GM18499 (cell line): ENCODE measurements at regions not wholly inside any gene's neighbourhood (a gene's known extent, or its start where the extent isn't known, plus 50 kb on each side); places are given as distances from the start of the nearest gene placed in this dataset.

Experiments used
- ATAC-seq: cut with Tn5 transposase; IDR thresholded peaks from one replicate; pipeline ENCODE4 v1.9.1; 2021; ENCODE audit warnings: moderate number of reproducible peaks; ENCODE audit not compliant: insufficient read depth, unreplicated experiment

DNA sequence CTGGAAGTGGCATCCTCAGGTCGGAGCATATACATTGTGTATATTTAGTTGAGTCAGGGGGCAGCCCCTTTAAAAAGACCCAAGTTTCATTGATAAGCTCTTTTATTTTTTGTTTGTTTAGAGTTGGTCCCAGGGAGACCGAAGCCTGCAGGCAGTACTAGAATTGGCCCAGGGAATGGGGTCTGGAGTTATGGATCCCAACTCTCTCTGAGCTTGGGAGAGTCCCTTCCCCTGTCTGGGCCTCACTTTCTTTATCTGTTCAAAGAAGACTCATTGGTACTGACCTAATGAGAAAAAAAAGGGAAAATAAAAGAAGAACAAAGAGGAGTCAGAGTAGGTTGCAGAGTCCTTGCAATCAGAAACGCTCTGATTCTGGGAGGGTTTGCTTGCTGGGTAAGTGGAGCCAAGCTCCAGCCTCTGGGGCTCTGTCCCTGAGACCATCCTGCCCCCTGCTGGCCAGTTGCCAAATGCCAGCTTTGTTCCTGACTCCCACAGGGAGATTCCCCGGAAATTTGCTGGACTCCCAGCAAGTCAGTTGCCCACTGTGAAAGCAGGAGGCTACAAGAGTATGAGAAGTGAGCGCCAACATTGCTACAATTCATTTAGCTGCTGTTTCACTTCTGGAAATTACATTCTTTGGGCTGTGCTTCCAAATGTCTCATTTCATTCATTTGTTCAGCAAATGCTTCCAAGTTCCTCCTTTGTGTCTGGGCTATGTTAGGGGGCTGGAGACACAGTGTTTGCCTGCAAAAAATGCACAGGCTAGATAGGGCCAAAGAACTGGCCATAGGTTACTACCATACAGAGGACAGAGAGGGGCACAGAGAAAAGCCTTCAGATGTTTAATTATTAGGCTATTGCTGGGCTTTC, 156.2 kb downstream of the MELK start:
- no peak for ATAC-seq

DNA sequence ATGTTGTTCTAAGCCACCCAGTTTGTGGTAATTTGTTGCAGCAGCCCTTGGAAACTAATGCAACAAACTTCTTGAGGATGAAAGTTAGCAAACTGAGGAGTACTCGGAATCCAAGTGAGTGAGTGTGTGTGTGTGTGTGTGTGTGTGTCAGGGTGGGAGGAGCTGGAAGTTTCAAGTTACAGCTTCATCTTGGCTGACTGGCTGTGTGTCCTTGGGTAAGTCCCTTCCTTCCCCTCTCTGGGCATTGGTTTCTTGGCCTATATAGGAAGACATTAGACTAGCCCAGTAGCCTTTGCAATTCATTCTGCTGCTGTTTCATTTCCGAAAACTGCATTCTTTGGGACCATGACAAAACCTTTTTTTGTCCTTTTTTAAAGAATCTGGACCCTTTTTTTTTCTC, 157.2 kb downstream of the MELK start:
- no peak for ATAC-seq

DNA sequence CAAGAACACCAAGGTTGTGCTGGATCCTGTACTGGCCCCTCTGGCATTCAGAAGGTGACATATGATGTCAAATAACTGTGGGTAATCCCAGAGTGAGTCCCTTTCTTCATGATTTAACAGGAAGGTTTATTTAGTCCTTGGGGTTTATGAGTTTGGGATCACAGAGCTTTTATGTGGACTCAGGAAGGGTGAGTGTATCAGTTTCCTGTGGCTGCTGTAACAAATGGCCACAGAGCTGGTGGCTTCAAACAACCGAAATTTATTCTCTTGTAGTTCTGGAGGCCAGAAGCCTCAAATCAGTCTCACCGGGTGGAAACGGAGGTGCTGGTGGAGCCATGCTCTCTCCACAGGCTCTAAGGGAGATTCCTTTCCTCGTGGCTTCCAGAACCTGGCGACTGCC, 157.7 kb downstream of the MELK start:
- ATAC-seq = no peak

- no peak for ATAC-seq
Measured at GRCh38 chr9:36731068-36731956, 158.6 kb downstream of the MELK start.

- ATAC-seq = no peak
Measured at GRCh38 chr9:36734737-36735136, 162.0 kb downstream of the MELK start.

- no peak for ATAC-seq
Measured at GRCh38 chr9:36736648-36737047, 164.0 kb downstream of the MELK start.

- ATAC-seq = no peak
Measured at GRCh38 chr9:36738318-36738976, 165.8 kb downstream of the MELK start.

DNA sequence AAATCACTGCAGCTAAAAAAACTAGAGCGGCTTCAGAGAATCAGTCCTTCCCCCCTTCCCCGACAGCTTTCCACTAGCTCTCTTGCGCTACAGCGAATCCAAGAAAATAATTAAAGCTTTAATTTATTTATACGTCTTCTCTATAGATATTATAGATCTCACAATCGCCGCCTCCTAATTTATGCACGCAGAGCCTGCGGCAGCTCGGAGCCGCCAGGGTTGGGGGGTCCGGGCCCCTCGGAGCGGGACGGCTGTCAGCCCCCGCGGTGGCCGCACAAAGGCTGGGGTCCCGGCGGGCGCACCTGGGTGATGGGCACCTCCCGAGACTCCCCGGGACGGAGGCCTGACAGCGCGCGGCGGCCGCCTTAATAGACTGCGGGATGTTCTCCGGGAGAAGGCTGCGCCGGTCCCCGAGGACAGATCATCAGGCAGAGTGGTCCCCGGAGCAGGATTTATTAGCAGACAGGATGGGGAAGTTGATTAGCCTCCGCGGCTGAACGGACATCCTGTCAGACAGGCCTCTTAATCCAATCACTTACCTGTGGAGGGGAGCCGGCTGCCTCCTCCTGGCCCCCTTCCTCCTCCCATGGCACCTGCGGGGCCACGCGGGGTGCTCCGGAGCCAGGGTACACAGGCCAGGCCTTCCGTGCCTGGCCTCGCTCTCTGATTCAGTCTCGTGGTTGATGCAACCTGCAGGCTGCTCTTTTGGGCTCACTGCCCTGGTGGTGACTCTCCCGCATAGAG, 166.8 kb downstream of the MELK start:
- no peak for ATAC-seq

DNA sequence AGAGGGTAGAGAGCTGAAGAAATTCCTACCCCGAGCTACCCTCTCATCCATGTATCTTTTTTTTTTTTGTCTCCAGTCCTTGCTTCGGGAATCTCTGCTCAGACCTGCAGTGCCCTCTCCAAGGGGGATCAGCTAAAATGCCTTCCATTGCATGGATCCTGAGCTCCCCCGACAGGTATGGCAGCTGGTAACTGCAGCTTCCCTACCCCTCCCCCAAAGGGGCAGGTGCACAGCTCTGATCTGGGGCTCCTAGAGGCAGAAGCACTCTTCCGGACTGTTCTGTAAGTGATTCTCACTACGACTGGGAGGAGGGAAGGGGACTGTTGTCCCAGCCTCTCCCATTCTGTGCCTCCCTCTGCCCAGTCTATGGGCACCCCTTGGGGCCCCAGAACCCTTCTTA, 169.6 kb downstream of the MELK start:
- ATAC-seq = no peak

DNA sequence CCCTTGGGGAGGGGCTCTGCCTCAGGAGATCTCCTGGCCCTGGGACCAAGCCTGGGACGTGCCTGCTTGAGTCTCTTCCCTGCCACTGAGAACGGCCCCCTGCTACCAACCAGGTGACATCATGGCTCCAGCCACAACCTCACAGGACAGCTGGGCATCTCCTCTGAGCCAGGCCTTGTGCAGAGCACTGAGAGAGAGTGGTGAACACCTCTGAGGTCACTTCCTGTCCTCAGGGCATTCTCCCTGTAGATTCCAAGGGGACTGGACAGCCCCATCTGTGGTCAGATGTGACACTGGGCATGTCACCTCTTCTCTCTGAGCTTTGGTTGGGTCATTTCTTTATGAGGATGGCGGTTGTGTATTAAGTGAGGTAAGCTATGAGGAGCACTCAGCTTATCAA, 172.0 kb downstream of the MELK start:
- ATAC-seq = no peak

DNA sequence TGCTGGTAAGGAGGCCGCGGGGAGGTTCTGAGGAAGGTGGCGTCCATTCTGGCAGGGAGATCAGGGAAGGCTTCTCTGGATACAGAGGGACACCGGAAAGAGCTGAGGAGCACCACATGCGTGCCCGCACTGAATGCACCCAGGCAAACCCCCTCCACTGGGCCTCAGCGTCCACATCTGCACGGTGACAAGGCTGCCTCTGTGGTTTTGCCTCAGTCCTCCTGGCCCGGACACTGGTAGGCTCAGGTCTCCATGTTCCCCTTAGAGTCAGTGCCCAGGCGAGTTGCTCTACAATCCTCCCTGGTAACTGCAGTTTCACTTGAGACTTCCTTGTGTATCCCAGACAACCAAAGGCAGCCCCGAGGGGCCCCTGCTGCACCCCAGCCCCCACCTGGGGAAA, 173.3 kb downstream of the MELK start:
- ATAC-seq = no peak

DNA sequence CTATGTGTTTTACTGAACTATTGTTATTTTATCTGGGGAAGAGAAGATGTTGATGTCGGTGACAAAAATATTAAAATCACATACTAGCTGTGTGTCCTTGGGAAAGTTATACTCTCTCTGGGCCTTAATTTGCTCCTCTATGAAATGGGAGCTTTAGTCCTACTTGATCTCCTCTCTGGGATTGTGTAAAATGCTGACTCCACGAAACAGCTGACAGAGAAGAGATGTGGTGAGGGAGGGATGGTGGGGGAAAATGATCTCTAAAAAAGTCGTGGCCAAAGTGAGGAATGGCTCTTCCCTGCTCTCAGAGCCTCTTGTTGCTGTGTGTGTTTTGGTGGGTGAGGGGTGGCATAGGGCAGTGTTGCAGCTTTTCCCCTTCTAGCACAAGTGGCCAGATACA, 173.7 kb downstream of the MELK start:
- no peak for ATAC-seq

GRCh38 chr9:36748322-36748899, 175.7 kb downstream of the MELK start:
- no peak for ATAC-seq

- ATAC-seq = no peak
Measured at GRCh38 chr9:36749461-36749860, 176.8 kb downstream of the MELK start.

- no peak for ATAC-seq
Measured at GRCh38 chr9:36750630-36751029, 177.9 kb downstream of the MELK start.

GRCh38 chr9:36755019-36755418, 182.3 kb downstream of the MELK start:
- no peak for ATAC-seq

DNA sequence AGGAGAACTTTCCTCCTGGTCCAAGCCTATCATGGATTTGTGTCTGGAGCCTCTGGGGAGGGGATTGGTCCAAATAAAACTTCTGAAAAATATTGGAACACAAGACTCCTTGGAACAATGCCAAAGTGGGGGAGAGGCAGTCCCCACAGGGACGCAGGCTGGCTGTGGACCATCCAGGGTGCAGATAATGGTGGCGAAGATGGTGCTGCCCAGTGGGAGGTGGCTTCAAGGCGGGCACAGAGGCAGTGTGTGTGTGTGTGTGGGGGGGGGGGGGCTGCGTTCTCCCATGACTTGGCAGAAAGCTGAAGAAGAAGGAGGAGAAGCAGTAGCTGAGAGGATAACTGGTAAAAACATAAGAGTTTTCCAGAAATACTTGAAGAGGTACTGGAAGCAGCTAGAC, 186.4 kb downstream of the MELK start:
- no peak for ATAC-seq

DNA sequence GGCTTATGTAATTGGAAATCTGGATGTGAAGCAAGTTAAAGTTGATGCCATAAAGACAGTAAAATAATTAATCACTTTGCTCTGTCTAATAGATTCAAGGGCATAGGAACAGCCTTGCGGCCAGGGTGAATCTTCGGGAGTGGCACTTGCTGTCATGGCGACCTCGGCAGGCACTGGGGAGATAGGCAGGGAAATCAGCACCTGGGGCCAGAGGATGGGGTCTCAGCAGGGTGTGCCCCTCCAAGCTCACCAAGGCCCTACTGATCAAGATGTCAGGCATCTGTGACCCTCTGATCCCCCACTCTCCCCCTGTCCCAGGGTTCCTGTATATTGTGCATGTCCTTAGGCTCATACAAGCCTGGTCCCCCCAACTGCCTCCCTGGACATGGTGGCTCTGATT, 187.3 kb downstream of the MELK start:
- no peak for ATAC-seq

DNA sequence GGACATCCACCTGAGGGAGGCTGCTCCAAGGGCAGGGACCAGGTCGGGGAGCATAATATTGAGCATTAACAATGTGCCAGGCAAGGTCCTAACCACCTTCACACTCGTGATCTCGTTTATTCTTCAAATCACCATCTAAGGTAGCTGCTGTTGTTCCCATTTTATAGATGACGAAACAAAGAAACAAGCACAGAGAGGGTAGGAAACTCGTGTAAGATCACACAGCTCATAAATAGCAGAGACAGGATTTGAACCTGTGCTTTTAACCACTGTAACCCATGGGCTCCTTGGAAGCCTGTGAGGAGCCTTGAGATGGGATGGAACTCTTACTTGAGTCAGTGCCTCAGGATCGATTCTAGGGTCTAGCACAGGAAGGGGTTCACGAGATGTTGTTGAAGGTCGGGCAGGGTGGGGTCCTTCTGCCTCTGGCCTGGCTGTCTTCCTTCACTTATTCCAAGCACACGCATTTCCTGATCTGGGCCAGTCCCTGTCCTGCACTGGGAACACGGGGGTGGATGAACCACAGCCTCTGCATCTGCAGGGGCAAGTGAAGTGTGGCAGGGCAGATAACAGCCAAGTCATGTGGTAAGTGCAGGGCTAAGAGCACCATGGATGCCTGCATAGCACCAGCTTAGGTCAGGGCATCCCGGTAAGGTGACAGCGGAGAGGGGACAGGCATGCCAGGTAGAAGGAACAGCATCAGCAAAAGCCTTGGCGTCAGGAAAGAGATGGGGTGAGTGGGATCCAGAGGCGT, 188.1 kb downstream of the MELK start:
- ATAC-seq = no peak
